Ascending aorta (tissue), 2 donors: ENCODE measurements at regions not wholly inside any gene's neighbourhood (a gene's known extent, or its start where the extent isn't known, plus 50 kb on each side); places are given as distances from the start of the nearest gene placed in this dataset.
"Not testable (repeated sequence)": the region's sequence is repeated elsewhere in the genome, so short reads cannot be mapped to it uniquely, and the experiment has no call there.

ENCODE experiments used
- DNase-seq, 2 donors: peaks; one replicate each; pipeline ENCODE4 v3.0.0-alpha.2; 2019; ENCODE audit warnings: low spot score in 2 of 2
- H3K27ac ChIP-seq, 2 donors: fragments of 200-600 bp; sonication (generic); one replicate each; pipeline ENCODE4 v1.5.1; 2016 to 2017; ENCODE audit warnings: mild to moderate bottlenecking in 1 of 2
- H3K27me3 ChIP-seq: fragments of 200-600 bp; sonication (generic); one replicate; pipeline ENCODE4 v1.5.1; 2017
- H3K36me3 ChIP-seq, 2 donors: fragments of 200-600 bp; sonication (generic); one replicate each; pipeline ENCODE4 v1.5.1; 2016
- H3K4me1 ChIP-seq, 2 donors: fragments of 200-600 bp; sonication (generic); one replicate each; pipeline ENCODE4 v1.5.1; 2016 to 2017; ENCODE audit warnings: mild to moderate bottlenecking in 1 of 2
- H3K4me3 ChIP-seq, 2 donors: fragments of 200-600 bp; sonication (generic); one replicate each; pipeline ENCODE4 v1.5.1; 2016 to 2017; ENCODE audit warnings: mild to moderate bottlenecking in 1 of 2
- H3K9me3 ChIP-seq, 2 donors: fragments of 200-600 bp; sonication (generic); one replicate each; pipeline ENCODE4 v1.5.1; 2016
- CTCF ChIP-seq, 3 experiments: fragments of 200-600 bp in 2 of 3; fragments of 450-650 bp in 1 of 3; sonication (generic) in 2 of 3; IDR thresholded peaks; one replicate each; pipeline ENCODE4 v1.5.1; 2016 to 2019; ENCODE audit warnings: antibody characterized with exemption in 3 of 3, mild to moderate bottlenecking in 1 of 3, moderate library complexity in 1 of 3
- intact Hi-C: fragments of 100-400 bp; cut with DNase I; formaldehyde crosslinking; loops from one replicate; pipeline ENCODE4 v1.15.1; 2023

DNA sequence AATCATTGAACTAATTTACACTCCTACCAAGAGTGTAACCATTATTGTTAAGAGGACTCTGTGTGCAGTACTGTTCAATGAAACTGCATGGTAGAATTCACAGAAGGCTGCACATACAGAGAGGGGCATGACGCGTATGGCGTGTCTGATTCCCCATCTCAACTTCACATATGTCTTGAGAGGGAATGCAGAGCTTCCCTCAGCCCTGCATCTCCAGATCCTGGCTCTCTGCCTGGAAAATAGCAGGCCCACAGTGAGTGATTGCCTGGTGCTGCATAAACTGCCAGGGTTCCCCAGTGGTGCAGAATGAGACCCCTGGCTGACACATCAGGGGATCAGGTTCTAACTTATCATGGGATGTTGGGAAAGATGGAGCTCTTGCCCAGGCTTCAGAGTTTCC, 260.2 kb upstream of the ISX start:
- intact Hi-C loops, result no loop called here
- no peak for TF ChIP-seq CTCF (IDR thresholded peaks at IDR 0.05)
- H3K36me3 ChIP-seq, result no peaks in the 10 kb centered on the region
- H3K4me3 ChIP-seq, result no peak overlapping the region
- H3K4me1 ChIP-seq, result no peaks in the 10 kb centered on the region
- no peak overlapping the region for H3K27ac ChIP-seq
- DNase-seq, result no peak
- H3K9me3 ChIP-seq, result no peaks in the 10 kb centered on the region
- H3K27me3 ChIP-seq, result no peaks in the 10 kb centered on the region

DNA sequence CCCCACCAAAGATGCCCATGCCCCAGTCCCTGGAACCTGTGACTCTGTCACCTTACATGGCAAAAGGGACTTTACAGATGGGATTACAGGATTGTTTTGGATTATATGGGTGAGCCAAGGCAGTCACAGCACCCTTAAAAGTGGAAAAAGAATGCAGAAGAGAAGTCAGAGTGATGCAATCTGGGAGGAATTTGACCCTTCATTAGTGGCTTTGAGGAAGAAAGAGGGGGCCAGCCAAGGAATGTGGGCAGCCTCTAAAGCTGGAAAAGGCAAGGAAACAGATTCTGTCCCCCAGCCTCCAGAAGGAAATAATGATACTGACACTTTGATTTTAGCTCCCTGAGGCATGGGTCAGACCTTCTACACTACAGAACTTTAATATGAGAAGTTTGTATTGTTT, 257.3 kb upstream of the ISX start:
- Histone ChIP-seq H3K9me3 (no peaks in the 10 kb centered on the region), H3K4me3 (no peak overlapping the region), H3K36me3 (no peaks in the 10 kb centered on the region), H3K4me1 (no peaks in the 10 kb centered on the region), H3K27me3 (no peaks in the 10 kb centered on the region), H3K27ac (no peak overlapping the region)
- DNase-seq, result no peak
- TF ChIP-seq CTCF (IDR thresholded peaks at IDR 0.05), result no peak
- intact Hi-C loops, result no loop called here

- TF ChIP-seq CTCF (IDR thresholded peaks at IDR 0.05), result no peak
- intact Hi-C loops, result no loop called here
- Histone ChIP-seq H3K9me3 (no peaks in the 10 kb centered on the region), H3K36me3 (no peaks in the 10 kb centered on the region), H3K27me3 (no peaks in the 10 kb centered on the region), H3K4me3 (no peak overlapping the region), H3K27ac (no peak overlapping the region), H3K4me1 (no peaks in the 10 kb centered on the region)
- DNase-seq, result no peak
Observed at GRCh38 chr22:34812631-34813030, 253.3 kb upstream of the ISX start.

DNA sequence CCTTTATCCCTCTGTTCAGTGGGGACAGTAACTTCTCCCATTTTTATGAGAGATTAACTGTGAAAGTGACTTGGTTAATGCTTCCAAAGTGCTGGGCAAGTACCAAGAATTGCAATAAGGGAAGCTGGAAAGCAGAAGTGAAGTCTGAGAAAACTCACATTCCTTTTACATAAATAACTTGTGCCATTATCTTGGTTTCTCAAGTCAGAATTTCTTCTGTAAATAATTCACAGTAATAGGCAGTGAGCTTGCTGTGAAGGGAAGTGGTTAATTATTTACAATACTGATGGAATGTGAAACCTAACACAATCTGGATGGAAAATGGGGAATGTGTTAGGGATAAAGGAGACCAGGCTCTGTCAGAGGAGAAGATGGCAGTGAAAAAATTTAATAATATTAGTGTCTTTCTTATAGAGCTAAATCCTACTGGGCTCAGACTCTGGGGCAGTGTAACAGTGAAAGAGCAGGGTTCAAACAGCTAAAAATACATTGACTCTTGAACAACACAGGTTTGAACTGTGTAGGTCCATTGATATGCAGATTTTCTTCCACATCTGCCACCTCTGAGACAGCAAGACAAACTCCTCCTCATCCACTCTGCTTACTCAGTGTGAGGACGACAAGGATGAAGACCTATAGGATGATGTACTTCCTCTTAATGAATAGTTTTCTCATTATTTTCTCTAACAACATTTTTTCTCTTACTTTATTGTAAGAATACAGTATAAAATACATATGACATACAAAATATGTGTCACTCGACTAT, 251.5 kb upstream of the ISX start:
- no peaks in the 10 kb centered on the region for H3K4me1 ChIP-seq
- H3K4me3 ChIP-seq, result no peak overlapping the region
- H3K9me3 ChIP-seq, result no peaks in the 10 kb centered on the region
- H3K27ac ChIP-seq, result no peak overlapping the region
- no peak for TF ChIP-seq CTCF (IDR thresholded peaks at IDR 0.05)
- intact Hi-C loops, result no loop called here
- H3K27me3 ChIP-seq, result no peaks in the 10 kb centered on the region
- no peaks in the 10 kb centered on the region for H3K36me3 ChIP-seq
- DNase-seq, result no peak

- intact Hi-C loops, result no loop called here
- no peaks in the 10 kb centered on the region for H3K4me1 ChIP-seq
- H3K27ac ChIP-seq, result no peak overlapping the region
- no peak for DNase-seq
- H3K4me3 ChIP-seq, result no peak overlapping the region
- no peaks in the 10 kb centered on the region for H3K36me3 ChIP-seq
- no peak for TF ChIP-seq CTCF (IDR thresholded peaks at IDR 0.05)
- H3K27me3 ChIP-seq, result no peaks in the 10 kb centered on the region
- H3K9me3 ChIP-seq, result no peaks in the 10 kb centered on the region
Observed at GRCh38 chr22:34829485-34829884, 236.5 kb upstream of the ISX start.

GRCh38 chr22:34834059-34834458, 231.9 kb upstream of the ISX start:
- Histone ChIP-seq H3K27ac (no peak overlapping the region), H3K36me3 (no peaks in the 10 kb centered on the region), H3K9me3 (no peaks in the 10 kb centered on the region), H3K27me3 (no peaks in the 10 kb centered on the region), H3K4me1 (no peaks in the 10 kb centered on the region), H3K4me3 (no peak overlapping the region)
- intact Hi-C loops, result no loop called here
- no peak for DNase-seq
- no peak for TF ChIP-seq CTCF (IDR thresholded peaks at IDR 0.05)

DNA sequence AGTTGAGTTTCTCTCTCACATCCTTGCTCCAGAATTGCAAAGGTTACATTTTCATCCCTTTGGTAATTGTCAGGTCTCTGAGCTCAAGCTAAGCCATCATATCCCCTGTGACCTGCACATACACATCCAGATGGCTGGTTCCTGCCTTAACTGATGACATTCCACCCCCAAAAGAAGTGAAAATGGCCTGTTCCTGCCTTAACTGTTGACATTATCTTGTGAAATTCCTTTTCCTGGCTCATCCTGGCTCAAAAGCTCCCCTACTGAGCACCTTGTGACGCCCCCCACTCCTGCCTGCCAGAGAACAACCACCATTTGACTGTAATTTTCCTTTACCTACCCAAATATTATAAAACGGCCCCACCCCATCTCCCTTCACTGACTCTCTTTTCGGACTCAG, 231.4 kb upstream of the ISX start:
- H3K36me3 ChIP-seq, H3K4me3 ChIP-seq, intact Hi-C loops: not testable (repeated sequence)

More for the DNA sequence above, 231.4 kb upstream of the ISX start:
- not testable (repeated sequence) for H3K9me3 ChIP-seq, DNase-seq, H3K27me3 ChIP-seq, H3K27ac ChIP-seq, H3K4me1 ChIP-seq
